Fibroblast of skin of scalp (primary cell): ENCODE measurements at regions not wholly inside any gene's neighbourhood (a gene's known extent, or its start where the extent isn't known, plus 50 kb on each side); places are given as distances from the start of the nearest gene placed in this dataset.

Source experiments
- DNase-seq: peaks from one replicate; pipeline ENCODE4 v3.0.0-alpha.2; 2013

DNA sequence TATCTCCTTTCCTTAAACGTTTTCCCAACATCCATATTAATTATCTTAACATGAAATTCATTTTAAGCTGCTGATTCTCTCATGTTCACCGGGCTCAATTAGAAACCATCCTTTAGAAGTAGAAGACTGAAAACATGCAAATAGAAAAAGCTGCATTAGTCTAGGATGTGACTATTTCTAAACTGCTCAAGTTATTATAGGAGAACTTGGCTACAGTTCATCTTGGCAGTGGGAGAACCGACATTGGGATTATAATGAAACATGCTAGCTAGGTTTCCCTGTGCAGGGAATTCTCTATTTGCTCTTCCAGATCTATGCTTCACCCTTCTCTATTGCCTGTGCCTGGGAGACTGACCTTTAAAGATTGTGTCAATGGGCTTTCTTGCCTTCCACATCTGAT, 151.0 kb upstream of the PPARGC1A start:
- DNase-seq = no peak

DNA sequence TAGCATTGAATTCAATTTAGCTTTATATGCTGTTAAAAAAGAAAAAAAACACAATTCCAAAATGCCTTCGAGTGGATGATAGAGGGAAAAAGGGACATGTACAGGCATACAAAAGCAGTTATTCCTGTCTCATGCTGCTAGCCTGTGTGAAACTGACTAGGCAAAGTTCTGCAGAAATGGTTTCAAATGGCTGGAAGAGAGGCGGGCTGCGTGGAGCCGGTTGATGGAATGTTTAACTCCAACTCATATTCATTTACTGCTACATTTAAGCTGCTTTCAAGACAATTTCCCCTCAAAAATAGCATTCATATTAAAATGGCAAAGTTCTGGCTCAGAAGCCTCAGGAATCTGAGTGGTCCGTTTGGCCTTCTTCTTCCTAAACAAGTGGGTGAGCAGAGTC, 143.8 kb upstream of the PPARGC1A start:
- no peak for DNase-seq

DNA sequence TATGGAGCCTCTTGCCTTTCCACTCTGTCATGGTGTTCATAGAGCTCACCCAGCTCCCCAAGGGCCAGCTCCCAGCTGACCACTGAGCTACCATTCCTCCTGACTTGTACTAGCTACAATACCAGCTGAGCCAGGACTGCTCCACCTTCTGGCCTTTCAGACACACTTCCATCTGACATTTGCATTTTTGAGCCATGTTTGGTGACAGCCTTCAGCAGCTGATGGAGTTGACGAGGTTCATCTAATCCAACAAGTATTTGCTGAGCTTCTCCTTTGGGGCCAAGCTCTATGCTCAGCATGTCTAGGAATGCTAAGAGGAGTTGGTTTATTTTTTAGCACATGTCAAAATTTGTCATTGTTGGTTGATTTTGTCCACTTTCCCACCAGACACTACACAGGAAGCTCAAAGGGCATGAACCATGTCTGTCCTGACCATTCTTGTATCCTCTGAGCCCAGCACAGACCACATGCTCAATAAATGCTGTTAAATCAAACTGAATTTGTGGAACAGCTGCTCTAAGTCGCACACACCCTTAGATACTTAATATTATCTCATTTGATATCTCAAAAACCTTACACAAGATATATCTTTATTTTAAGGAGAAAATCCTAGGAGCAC, 142.6 kb upstream of the PPARGC1A start:
- DNase-seq = peak; percentile 38

DNA sequence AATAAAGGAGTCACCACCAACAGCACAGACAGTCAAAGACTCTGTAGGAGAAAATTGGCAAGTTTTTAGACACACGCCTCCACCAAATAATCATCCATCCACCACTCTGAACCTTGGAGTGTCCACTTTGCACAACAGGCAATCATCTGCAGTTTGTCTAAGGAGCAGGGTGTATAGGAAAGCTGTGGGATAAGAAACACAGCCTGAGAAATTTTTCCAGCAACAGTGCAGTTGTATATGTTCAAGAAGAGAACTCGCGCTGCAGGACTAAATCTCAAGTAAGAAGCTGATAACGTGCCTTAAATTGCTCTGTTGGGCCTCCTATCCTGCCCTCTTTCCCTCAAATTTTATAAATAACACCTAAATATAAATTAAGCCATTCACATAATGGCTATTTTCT, 136.7 kb upstream of the PPARGC1A start:
- DNase-seq = no peak

DNA sequence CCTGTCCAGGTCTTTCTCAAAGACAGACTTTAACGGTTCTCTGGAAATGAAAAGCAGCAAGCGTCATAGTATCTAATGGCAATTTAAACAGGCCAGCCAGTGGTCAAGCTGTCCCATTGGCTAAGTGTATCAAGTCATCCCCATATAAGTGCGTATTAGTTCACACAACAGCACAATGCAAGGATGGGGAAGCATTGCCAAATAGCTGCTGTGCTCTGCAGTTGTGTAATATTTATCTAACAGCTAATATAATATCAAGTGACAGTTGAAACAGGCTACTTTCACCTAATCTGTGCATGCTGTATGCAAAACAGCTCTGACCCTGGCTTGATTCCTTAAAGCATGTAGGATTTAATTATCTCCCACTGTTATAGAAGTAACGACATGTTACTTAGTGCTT, 134.8 kb upstream of the PPARGC1A start:
- peak; percentile 44 for DNase-seq

DNA sequence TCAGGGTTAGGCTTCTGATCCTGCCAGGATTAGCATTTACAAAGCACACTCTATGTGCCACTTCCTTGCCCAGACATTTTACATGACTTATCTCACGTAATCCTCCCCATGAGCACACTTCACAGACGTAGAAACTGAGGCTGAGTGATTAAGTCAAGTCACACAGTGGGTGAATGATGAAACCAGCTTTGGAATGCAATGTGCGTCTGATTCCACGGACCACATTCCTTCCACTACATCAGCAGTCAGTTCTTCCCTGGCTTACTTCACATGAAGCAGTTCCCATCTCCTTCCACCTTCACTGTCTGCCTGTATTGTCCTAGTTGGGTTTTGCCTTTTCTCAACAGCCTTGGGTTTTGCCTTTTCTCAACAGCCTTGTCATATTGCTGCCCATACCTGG, 134.3 kb upstream of the PPARGC1A start:
- peak; percentile 58 for DNase-seq

DNA sequence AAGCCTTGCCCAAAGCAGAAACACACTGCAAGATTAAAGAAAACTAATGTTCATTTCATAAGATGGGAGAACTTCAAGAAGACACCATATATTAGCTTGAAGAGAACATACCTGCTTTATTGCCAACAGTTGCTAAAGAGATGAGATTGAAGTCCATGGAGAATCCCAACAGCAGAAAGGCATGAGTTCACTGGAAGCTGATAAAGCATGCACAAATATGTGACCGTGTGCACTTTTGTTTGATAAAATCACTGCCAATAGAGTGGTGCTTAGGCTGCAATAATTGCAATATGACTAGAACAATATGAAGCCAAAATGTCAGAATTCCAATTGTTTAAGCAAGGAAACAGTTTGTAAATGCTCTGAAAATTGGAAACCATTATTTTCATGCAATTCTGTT, 125.9 kb upstream of the PPARGC1A start:
- no peak for DNase-seq

DNA sequence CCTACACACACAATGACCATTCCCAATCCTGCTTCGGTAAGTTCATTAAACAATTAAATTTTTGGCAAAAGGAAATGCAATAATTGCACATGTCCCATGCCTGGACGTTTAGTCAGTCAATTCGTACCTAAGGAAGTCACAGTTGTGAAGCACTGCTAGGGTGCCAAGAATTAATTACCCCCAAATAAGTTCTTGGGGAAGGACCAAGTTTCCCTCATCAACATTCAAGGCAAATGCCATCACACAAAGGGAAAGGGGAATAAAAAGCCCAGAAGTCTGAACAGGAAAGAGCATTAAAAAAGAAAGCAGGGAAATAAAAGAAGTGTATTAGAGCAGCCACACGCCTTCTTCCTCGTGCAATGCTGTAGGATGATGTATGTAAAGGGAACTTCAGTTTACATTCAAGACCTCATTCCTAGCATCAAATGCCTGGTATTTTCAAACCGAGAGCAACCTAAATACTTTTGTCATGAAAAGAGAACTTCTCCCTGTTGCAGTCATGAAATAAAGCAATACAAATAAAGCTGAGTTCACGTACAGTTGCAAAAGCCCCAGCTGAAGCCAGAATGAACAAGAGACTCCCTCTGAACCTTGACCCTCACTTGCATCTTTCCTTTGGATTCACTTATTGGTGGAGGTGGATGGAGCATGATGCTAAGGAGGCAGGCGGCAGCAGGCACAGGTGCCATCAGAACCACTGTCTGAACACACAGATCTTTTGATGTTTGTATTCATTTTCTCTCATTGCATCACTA, 124.0 kb upstream of the PPARGC1A start:
- DNase-seq = no peak

DNA sequence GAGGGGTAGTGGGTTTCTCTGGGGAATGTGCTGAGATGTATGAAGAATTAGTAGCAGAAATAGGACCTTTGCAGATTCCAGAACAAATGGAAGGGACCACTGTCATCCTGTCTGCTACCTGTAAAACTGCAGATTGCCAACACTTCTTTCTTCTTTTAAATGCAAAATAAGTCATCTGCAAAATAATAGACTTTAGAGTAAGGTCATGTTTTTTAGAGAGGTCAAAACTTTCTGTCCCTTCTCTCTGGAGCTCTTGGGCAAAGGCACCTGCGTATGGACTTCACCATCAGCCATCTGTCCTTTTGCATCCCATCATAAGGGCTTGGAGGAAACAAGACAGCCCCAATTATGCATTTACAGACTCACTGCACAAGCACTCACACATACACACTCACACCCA, 121.1 kb upstream of the PPARGC1A start:
- DNase-seq = no peak

DNA sequence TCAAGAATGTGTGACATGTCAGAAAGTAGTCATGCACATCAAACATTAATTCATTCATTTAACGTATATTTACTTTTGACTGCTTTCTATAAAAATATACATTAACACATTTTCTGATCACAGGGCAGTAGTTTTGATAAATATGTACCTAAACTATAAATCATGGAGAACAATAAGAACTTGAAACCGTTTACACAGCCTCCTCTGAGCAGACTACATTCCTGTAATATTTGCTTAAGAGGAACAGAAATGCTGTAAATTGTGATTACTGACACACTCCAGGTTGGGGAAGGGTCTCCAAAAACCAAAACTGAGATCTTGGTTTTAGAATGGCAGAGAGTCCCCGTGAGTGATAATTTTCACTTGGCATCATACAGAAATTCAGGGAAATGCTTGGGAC, 120.7 kb upstream of the PPARGC1A start:
- no peak for DNase-seq

DNA sequence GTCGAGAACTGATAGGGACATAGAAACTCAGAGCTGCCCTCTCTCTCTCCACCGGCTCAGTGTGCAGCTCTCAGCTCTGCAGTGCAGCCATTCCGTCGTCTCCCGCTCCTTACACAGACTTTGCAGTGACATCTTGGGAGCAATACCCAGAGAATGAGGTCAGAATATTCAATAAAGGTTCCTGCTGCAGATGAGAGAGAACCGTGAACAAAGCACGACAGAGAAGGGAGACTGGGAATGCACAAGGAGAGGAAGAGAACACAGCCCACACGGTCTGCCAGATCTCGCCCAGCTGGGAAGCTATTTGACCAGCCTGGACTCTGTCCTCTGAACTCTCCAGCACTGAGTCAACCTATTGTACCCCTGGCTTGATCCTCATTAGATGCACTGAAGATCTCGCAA, 118.0 kb upstream of the PPARGC1A start:
- no peak for DNase-seq

DNA sequence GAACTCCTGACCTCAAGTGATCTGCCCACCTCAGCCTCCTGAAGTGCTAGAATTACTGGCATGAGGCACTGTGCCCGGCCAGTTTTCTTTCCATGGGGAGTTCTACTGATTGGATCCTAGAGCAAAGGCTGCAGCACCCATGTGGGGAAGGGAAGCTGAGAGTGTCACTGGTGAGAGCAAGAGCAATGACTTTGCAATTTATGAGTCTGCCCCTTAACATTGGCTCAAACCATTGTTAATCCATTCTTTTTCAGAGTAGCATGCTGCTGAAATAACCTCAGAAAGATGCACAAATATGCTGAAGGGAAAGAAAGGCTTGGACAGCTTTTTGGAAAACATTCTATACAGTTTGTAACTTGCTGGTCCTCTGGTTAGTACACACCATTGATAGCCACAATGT, 116.4 kb upstream of the PPARGC1A start:
- no peak for DNase-seq

DNA sequence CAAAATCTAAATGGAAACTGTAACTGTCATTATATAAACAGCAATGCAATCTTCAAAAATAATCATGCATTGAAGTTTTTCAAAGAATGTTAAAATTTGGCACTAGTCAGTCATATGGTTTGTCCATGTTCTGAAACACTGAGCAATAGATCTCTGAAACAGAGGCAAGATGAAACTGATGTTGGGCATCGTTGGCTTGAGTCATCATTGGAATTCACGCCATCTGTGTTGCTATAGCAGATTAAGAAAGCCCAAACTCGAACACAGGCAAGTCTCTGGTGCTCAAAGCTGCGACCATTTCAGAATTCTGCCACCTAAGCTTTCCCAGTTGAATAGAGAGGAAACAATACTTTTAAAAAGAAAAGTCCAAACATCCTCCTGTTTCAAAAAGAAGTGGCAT, 114.1 kb upstream of the PPARGC1A start:
- DNase-seq = peak; percentile 49

DNA sequence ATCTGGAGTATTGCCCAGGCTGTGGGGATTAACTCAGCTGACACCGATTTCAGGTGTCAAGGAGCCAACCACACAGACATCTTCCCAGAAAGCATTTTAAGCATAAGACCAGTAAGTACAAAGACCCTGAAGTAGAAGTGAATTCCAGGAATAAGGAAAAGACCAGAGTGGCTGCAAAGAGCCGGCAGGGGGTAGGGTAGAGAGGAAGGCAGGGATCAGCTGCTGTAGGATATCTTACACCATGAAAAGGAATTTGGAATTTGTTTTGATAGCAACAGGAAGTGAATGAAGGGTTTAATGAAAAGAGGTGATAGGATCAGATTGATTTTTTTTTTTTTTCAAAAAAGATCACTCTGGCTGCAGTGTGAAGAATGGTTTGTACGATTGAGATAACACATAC, 113.6 kb upstream of the PPARGC1A start:
- DNase-seq = peak; percentile 30

DNA sequence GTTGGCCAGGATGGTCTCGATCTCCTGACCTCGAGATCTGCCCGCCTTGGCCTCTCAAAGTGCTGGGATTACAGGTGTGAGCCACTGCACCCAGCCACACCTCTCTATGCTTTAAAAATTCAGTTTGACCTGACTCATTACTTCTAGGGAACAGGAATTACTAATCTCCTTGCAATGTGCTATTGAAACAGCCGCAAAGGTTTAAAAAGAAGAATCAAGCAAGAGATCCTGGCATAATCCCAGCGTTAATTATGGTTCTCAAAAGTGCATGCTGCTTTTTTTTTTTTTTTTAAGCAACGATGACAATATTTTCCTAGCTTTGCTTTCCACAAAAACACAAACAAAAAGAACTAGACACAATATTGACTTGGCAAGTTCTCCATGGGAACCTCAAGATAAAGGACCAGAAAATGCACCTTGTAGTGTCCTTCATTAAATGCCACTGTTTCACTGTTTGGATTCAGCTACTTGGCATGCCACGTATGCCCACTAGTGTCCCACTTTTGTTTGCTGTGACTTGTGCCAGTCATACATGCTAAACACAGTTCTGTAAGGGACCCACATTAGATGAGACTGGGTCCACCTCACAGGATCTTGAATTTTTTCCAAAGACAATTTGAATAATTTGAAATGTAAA, 112.6 kb upstream of the PPARGC1A start:
- peak; percentile 14 for DNase-seq

DNA sequence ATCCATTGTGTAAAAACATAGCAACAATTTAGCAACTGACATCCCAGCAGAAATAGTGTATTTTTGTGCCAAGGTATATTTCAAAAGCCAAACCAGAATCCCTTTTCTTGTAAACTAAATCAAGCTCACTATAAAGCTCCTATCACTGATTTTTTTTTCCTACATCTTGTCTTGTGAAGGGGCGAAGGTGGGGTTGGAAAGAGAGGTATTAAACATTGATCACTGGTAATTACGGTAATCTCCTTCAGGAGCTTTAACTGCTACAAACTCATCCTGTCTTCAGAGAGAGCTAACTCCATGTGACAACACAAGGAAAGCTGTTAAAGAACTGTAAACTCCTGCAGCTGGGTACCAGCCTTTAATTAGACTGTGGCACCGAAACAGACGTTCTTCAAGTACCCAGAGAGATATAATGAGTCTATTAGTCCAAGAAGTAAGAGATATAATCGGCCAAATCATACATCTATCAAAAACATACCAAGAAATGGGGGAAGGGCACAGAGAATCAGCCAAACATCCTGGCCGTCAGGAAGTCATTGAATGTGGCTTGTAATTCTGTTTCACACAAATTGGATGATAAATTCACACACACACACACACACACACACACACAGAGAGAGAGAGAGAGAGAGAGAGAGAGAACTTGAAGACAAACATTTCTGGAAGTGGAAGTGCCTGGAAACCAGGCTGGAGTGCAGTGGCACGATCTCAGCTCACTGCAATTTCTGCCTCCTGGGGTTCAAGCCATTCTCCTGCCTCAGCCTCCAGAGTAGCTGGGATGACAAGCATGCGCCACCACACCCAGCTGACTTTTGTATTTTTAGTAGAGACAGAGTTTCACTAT, 111.9 kb upstream of the PPARGC1A start:
- peak; percentile 25 for DNase-seq

DNA sequence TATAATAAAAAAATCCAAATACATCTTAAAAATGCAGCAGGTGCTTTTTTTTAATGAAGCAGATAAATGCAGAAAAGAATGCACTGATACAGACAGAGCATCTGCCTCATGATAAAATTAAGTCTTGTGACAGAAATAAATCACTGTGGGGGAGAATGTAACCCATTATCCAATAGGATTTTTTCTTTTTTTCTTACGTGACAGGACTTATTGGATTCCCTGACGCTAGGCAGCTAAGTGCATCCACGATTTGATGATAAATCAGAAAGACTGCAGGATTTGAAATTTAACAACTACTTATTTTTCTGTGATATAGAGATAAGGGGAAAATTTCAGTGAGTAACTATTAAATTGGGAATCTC, 110.6 kb upstream of the PPARGC1A start:
- no peak for DNase-seq

DNA sequence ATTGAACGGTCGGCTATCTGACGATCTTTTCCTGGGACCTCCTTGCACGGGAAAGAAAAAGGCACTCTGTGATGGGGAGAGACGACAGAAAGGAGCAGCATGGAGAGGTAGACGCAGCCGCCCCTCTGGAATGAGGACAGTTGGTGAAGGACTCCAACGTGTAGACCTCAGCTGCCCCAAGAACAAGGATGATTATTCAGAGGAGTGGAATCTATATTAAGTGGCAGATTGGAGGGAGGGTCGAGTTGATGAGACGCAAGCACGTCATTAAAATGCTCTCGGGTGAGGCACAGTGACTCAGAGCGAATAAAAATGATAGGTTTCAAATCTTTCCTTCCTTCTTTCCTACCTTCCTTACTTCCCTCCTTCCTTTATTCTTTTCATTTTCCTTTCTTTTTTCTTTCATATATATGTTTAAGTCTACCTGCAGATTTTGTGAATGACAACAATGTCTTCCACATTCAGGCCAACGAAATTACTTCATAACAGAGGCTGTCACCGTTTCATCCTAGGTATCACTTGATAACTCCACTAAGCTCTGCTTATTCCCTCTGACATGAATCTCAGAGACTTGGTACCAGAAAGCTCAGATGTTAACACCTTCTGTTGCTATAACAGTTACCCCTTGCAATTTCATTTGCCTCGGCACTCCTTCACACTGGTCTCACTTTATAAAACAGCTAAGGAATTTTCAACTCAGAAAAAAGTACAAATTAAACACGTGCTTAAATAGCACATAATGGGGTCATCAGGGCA, 110.0 kb upstream of the PPARGC1A start:
- no peak for DNase-seq

DNA sequence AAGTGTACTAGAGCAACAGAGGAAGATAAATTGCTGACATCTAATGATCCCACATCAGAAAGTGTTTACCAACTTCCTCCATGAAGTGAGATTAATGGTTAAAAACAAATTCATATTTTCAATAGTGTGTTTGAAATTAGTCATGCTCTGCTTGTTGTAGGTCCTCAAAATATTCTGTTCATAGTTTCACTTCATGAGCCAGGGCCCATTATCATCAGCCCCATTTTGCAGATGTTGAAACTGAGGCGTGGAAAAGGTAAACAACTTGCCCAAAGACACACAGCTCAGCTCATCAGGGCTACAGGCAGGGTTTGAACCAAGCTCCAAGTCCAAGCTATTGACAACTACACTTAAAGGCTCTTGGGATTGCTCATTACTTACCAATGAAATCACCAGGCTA, 103.5 kb upstream of the PPARGC1A start:
- no peak for DNase-seq

DNA sequence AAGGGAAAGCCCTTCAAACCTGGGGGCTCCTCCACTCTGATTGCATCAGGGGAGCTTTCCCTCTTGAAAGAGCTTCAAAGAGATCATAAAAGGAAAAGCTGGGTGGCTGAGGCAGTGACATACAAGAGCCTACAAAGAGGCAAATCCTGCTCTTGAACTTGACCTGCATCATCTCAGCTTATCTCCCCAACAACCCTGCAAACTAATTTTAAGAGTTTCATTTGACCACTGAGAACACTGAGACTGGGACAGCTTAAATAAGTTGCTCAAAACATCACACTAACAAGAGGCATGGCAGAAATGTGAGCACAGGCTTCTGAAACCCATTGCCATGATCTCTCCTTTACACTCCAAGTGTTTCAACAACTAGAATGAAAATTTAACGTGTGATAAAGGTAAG, 101.6 kb upstream of the PPARGC1A start:
- DNase-seq = no peak

DNA sequence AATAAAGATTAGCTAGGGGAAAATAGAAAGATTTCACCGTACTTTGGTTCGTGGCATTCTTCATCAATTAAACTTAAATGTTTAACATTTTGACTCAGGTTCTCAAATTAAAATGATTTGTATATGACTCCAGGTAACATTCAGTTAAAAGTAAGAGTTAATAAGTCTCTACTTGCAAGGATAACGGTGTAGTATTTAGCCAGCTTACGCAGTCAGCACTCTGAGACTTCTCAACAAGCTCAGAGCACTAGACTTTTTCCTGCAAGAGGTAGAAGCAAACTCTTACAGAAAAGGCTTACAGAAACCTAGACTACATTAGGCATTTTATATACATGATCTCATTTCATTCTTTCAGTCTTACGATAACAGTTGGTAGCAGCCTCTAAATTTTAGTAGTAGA, 96.4 kb upstream of the PPARGC1A start:
- DNase-seq = no peak

DNA sequence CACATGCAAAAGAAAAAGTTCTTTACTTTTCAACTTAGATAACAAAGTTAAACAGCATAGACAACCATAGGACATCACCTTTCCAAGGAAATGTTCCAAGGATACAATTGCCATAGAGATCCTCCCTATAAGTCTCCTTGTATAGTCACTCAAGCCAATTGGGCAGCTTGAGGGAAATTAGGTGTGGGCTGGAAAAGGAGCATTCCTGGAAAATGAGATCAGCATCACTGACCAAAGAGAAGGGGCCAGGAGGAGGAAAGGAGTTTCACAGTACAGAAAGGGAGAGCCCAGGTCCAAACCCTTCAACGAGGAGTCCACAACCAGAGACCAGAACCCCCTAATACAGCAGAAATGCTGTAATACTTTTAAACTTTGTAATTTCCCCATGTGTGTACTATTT, 91.5 kb upstream of the PPARGC1A start:
- DNase-seq = no peak

DNA sequence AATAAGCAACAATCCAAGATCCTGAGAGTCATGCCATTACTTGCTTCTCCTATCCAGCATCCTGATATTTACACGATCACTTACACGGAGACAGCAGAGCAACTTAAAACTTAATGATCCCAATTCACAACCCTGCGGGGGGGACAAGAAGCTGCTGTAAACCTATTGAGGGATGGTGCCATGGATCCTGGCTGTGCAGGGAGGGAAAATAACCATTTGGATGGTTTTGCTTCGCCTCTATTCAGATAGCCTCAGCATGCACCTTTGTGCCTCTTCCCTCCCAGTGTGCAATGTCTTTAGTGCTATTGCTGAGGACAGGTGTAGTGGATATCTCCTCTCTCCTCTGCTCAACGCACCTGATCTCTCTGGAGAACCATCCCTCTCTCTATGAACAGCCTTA, 89.7 kb upstream of the PPARGC1A start:
- no peak for DNase-seq
